GM18499 (cell line): ENCODE measurements at regions not wholly inside any gene's neighbourhood (a gene's known extent, or its start where the extent isn't known, plus 50 kb on each side); places are given as distances from the start of the nearest gene placed in this dataset.
A peak's percentile ranks its signal among the peaks of the same experiment; 100 is the strongest.

ENCODE experiments used
- ATAC-seq: cut with Tn5 transposase; IDR thresholded peaks from one replicate; pipeline ENCODE4 v1.9.1; 2021; ENCODE audit warnings: moderate number of reproducible peaks; ENCODE audit not compliant: insufficient read depth, unreplicated experiment

GRCh38 chr2:58896638-58897037 lies 655.5 kb upstream of the FANCL start:
- ATAC-seq = no peak

GRCh38 chr2:58895857-58896256 lies 654.7 kb upstream of the FANCL start:
- ATAC-seq = no peak

- no peak for ATAC-seq
Observed at GRCh38 chr2:58893656-58894351, 652.7 kb upstream of the FANCL start.

GRCh38 chr2:58891828-58892377 lies 650.8 kb upstream of the FANCL start:
- ATAC-seq = no peak

GRCh38 chr2:58890865-58891525 lies 649.9 kb upstream of the FANCL start:
- no peak for ATAC-seq

- ATAC-seq = no peak
Observed at GRCh38 chr2:58886009-58886408, 644.9 kb upstream of the FANCL start.

GRCh38 chr2:58879834-58880233 lies 638.7 kb upstream of the FANCL start:
- no peak for ATAC-seq

GRCh38 chr2:58878778-58879177 lies 637.7 kb upstream of the FANCL start:
- ATAC-seq = no peak

- ATAC-seq = no peak
Observed at GRCh38 chr2:58876126-58876525, 635.0 kb upstream of the FANCL start.

GRCh38 chr2:58875436-58875835 lies 634.3 kb upstream of the FANCL start:
- no peak for ATAC-seq

GRCh38 chr2:58871469-58872142 lies 630.5 kb upstream of the FANCL start:
- no peak for ATAC-seq

- no peak for ATAC-seq
Observed at GRCh38 chr2:58870704-58871103, 629.6 kb upstream of the FANCL start.

- ATAC-seq = no peak
Observed at GRCh38 chr2:58866946-58867345, 625.8 kb upstream of the FANCL start.

GRCh38 chr2:58866527-58866926 lies 625.4 kb upstream of the FANCL start:
- ATAC-seq = no peak

- ATAC-seq = no peak
Observed at GRCh38 chr2:58866040-58866439, 624.9 kb upstream of the FANCL start.

- peak; percentile 63 for ATAC-seq
Observed at GRCh38 chr2:58865436-58865835, 624.3 kb upstream of the FANCL start.

- no peak for ATAC-seq
Observed at GRCh38 chr2:58862244-58862643, 621.1 kb upstream of the FANCL start.

- ATAC-seq = no peak
Observed at GRCh38 chr2:58860586-58860985, 619.5 kb upstream of the FANCL start.

GRCh38 chr2:58856100-58856499 lies 615.0 kb upstream of the FANCL start:
- no peak for ATAC-seq

- no peak for ATAC-seq
Observed at GRCh38 chr2:58853420-58853819, 612.3 kb upstream of the FANCL start.

GRCh38 chr2:58852905-58853304 lies 611.8 kb upstream of the FANCL start:
- no peak for ATAC-seq
